ENCODE measurements at regions not wholly inside any gene's neighbourhood (a gene's known extent, or its start where the extent isn't known, plus 50 kb on each side); places are given as distances from the start of the nearest gene placed in this dataset.

DNA sequence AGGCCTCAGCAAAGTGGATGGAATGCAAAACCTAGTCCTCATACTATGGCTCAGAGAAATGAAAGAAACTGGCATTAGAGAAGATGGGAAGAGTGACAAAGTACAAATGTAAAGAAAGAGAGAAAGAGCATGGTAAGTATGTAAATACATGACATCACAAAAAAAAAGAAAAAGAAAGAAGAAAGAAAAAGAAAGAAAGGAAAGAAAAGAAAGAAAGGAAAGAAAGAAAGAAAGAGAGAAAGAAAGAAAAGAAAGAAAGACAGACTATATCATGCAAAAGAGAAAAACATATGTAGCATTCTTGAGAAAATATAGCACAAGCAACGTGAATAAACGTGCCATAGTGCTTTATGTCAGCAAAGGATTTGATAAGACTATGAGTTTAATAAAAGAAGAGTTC is 76.1 kb upstream of the CACHD1 start:
- TF ChIP-seq, protein P1, sequence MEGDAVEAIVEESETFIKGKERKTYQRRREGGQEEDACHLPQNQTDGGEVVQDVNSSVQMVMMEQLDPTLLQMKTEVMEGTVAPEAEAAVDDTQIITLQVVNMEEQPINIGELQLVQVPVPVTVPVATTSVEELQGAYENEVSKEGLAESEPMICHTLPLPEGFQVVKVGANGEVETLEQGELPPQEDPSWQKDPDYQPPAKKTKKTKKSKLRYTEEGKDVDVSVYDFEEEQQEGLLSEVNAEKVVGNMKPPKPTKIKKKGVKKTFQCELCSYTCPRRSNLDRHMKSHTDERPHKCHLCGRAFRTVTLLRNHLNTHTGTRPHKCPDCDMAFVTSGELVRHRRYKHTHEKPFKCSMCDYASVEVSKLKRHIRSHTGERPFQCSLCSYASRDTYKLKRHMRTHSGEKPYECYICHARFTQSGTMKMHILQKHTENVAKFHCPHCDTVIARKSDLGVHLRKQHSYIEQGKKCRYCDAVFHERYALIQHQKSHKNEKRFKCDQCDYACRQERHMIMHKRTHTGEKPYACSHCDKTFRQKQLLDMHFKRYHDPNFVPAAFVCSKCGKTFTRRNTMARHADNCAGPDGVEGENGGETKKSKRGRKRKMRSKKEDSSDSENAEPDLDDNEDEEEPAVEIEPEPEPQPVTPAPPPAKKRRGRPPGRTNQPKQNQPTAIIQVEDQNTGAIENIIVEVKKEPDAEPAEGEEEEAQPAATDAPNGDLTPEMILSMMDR (IDR thresholded peaks at IDR 0.05; ENCODE audit: low read depth, low read length) = no peak
- TF ChIP-seq POLR2A (IDR thresholded peaks at IDR 0.05; ENCODE audit: extremely low read depth, insufficient read length) (no peak), MAX (IDR thresholded peaks at IDR 0.05; ENCODE audit: low read depth, low read length) (no peak)
